SK-N-SH treated with all-trans-retinoic acid at 6 μM for 48 hours (cell line): ENCODE measurements at regions not wholly inside any gene's neighbourhood (a gene's known extent, or its start where the extent isn't known, plus 50 kb on each side); places are given as distances from the start of the nearest gene placed in this dataset.

ENCODE experiments used
- ATAC-seq: fragments of 200-7000 bp; cut with Tn5 transposase; 3 replicates; pipeline ENCODE4 v1.9.1; 2020; ENCODE audit warnings: mild to moderate bottlenecking, moderate library complexity
- ARNTL ChIP-seq: fragments of 450-650 bp; formaldehyde crosslinking; IDR thresholded peaks from 2 replicates; pipeline ENCODE4 v1.5.0; 2020; ENCODE audit warnings: low read depth, mild to moderate bottlenecking, moderate library complexity, borderline replicate concordance
- BACH2 ChIP-seq: fragments of 250-450 bp; sonication (Bioruptor Pico); IDR thresholded peaks from 2 replicates; pipeline ENCODE4 v1.9.0; 2021; ENCODE audit warnings: mild to moderate bottlenecking, borderline replicate concordance
- CREB5 ChIP-seq: fragments of 250-450 bp; sonication (Bioruptor Pico); IDR thresholded peaks from 2 replicates; pipeline ENCODE4 v1.5.1; 2020; ENCODE audit warnings: low read depth, mild to moderate bottlenecking, moderate library complexity
- CSDC2 ChIP-seq: fragments of 250-450 bp; sonication (Bioruptor Pico); IDR thresholded peaks from 2 replicates; pipeline ENCODE4 v1.5.0; 2020; ENCODE audit warnings: mild to moderate bottlenecking, moderate library complexity
- ESRRG ChIP-seq: fragments of 250-450 bp; sonication (Bioruptor Pico); IDR thresholded peaks from 2 replicates; pipeline ENCODE4 v1.6.1; 2021; ENCODE audit warnings: mild to moderate bottlenecking
- GLIS3 ChIP-seq: fragments of 250-450 bp; sonication (Bioruptor Pico); IDR thresholded peaks from 2 replicates; pipeline ENCODE4 v1.5.0; 2020; ENCODE audit warnings: mild to moderate bottlenecking, moderate library complexity
- ISL1 ChIP-seq: fragments of 250-450 bp; sonication (Bioruptor Pico); IDR thresholded peaks from 2 replicates; pipeline ENCODE4 v2.1.2; 2022; ENCODE audit warnings: mild to moderate bottlenecking, moderate library complexity
- OSR1 ChIP-seq: fragments of 250-450 bp; sonication (Bioruptor Pico); IDR thresholded peaks from 2 replicates; pipeline ENCODE4 v1.8.0; 2022; ENCODE audit warnings: moderate library complexity, mild to moderate bottlenecking, inconsistent platforms
- PATZ1 ChIP-seq: fragments of 250-450 bp; sonication (Bioruptor Pico); IDR thresholded peaks from 2 replicates; pipeline ENCODE4 v1.8.0; 2020; ENCODE audit warnings: mild to moderate bottlenecking, moderate library complexity, borderline replicate concordance
- POU6F1 ChIP-seq: fragments of 250-450 bp; sonication (Bioruptor Pico); IDR thresholded peaks from 2 replicates; pipeline ENCODE4 v1.8.0; 2021; ENCODE audit warnings: low read depth, mild to moderate bottlenecking, moderate library complexity, borderline replicate concordance
- PPARA ChIP-seq: fragments of 250-450 bp; sonication (Bioruptor Pico); IDR thresholded peaks from 2 replicates; pipeline ENCODE4 v1.5.0; 2020; ENCODE audit warnings: mild to moderate bottlenecking, borderline replicate concordance
- RARB ChIP-seq: fragments of 250-450 bp; sonication (Bioruptor Pico); IDR thresholded peaks from 2 replicates; pipeline ENCODE4 v1.8.0; 2021; ENCODE audit warnings: mild to moderate bottlenecking, moderate library complexity
- SNAI2 ChIP-seq: fragments of 250-450 bp; sonication (Bioruptor Pico); IDR thresholded peaks from 2 replicates; pipeline ENCODE4 v1.5.0; 2020; ENCODE audit warnings: mild to moderate bottlenecking, moderate library complexity
- TCF4 ChIP-seq: fragments of 250-450 bp; sonication (Bioruptor Pico); IDR thresholded peaks from 2 replicates; pipeline ENCODE4 v1.8.0; 2021; ENCODE audit warnings: mild to moderate bottlenecking, moderate library complexity, borderline replicate concordance
- TOX ChIP-seq: fragments of 250-450 bp; sonication (Bioruptor Pico); IDR thresholded peaks from 2 replicates; pipeline ENCODE4 v1.8.0; 2021; ENCODE audit warnings: mild to moderate bottlenecking, moderate library complexity, borderline replicate concordance
- TSHZ2 ChIP-seq: fragments of 250-450 bp; sonication (Bioruptor Pico); IDR thresholded peaks from 2 replicates; pipeline ENCODE4 v1.5.0; 2020; ENCODE audit warnings: mild to moderate bottlenecking, moderate library complexity
- ZC3H10 ChIP-seq: fragments of 250-450 bp; sonication (Bioruptor Pico); IDR thresholded peaks from 2 replicates; pipeline ENCODE4 v1.5.1; 2021; ENCODE audit warnings: mild to moderate bottlenecking, moderate library complexity
- ZFP3 ChIP-seq: fragments of 250-450 bp; sonication (Bioruptor Pico); IDR thresholded peaks from 2 replicates; pipeline ENCODE4 v1.5.0; 2020; ENCODE audit warnings: mild to moderate bottlenecking, moderate library complexity
- ZFP30 ChIP-seq: fragments of 450-650 bp; formaldehyde crosslinking; IDR thresholded peaks from 2 replicates; pipeline ENCODE4 v1.5.0; 2022; ENCODE audit warnings: mild to moderate bottlenecking, moderate library complexity
- ZNF565 ChIP-seq: fragments of 450-650 bp; formaldehyde crosslinking; conservative IDR thresholded peaks from 2 replicates; pipeline ENCODE4 v1.5.0; 2020; ENCODE audit warnings: low read depth, mild to moderate bottlenecking, moderate library complexity
- ZNF70 ChIP-seq: fragments of 450-650 bp; formaldehyde crosslinking; IDR thresholded peaks from 2 replicates; pipeline ENCODE4 v1.5.0; 2020; ENCODE audit warnings: mild to moderate bottlenecking, moderate library complexity
- ZNF8 ChIP-seq: fragments of 450-650 bp; formaldehyde crosslinking; IDR thresholded peaks from 2 replicates; pipeline ENCODE4 v1.5.0; 2020; ENCODE audit warnings: mild to moderate bottlenecking, moderate library complexity

- ATAC-seq, result no peak
- TF ChIP-seq GLIS3 (CRISPR knock-in tag) (no peak), POU6F1 (no peak), ZNF70 (CRISPR knock-in tag) (no peak), ZFP3 (CRISPR knock-in tag) (no peak), BACH2 (CRISPR knock-in tag) (no peak), CREB5 (CRISPR knock-in tag) (no peak), OSR1 (no peak), PATZ1 (CRISPR knock-in tag) (no peak), CSDC2 (CRISPR knock-in tag) (no peak), ZNF565 (no peak), RARB (CRISPR knock-in tag) (no peak), ESRRG (CRISPR knock-in tag) (no peak), ZC3H10 (CRISPR knock-in tag) (no peak), SNAI2 (CRISPR knock-in tag) (no peak), ZFP30 (CRISPR knock-in tag) (no peak), ZNF8 (CRISPR knock-in tag) (no peak), ARNTL (CRISPR knock-in tag) (no peak), TOX (CRISPR knock-in tag) (no peak), TCF4 (CRISPR knock-in tag) (no peak)
These were observed 69.8 kb upstream of the PIK3CG start for GRCh38 chr7:106795084-106795876.

GRCh38 chr7:106795877-106796231, 69.2 kb upstream of the PIK3CG start:
- TF ChIP-seq ZFP30 (CRISPR knock-in tag) (no peak), TSHZ2 (no peak), ZNF565 (no peak), ESRRG (CRISPR knock-in tag) (no peak)

GRCh38 chr7:106797937-106798336, 67.1 kb upstream of the PIK3CG start:
- ATAC-seq, result no peak
- TF ChIP-seq PPARA (CRISPR knock-in tag), result no peak
- TF ChIP-seq TOX (CRISPR knock-in tag), result no peak
- no peak for TF ChIP-seq ZFP3 (CRISPR knock-in tag)
- TF ChIP-seq ZFP30 (CRISPR knock-in tag), result no peak
- TF ChIP-seq SNAI2 (CRISPR knock-in tag), result no peak
- TF ChIP-seq, all 23 proteins: peak for 0

More at GRCh38 chr7:106795877-106796231, 69.2 kb upstream of the PIK3CG start:
- no peak for ATAC-seq

GRCh38 chr7:106802589-106802988, 62.5 kb upstream of the PIK3CG start:
- ATAC-seq, result no peak
- TF ChIP-seq ZC3H10 (CRISPR knock-in tag) (no peak), TCF4 (CRISPR knock-in tag) (no peak), CREB5 (CRISPR knock-in tag) (no peak), OSR1 (no peak), TSHZ2 (no peak), ESRRG (CRISPR knock-in tag) (no peak), BACH2 (CRISPR knock-in tag) (no peak), ISL1 (CRISPR knock-in tag) (no peak), CSDC2 (CRISPR knock-in tag) (no peak), RARB (CRISPR knock-in tag) (no peak), ZFP30 (CRISPR knock-in tag) (no peak), SNAI2 (CRISPR knock-in tag) (no peak)
